ENCODE measurements at regions not wholly inside any gene's neighbourhood (a gene's known extent, or its start where the extent isn't known, plus 50 kb on each side); places are given as distances from the start of the nearest gene placed in this dataset.
"Not testable (repeated sequence)": the region's sequence is repeated elsewhere in the genome, so short reads cannot be mapped to it uniquely, and the experiment has no call there.

- H3K36me3 ChIP-seq (ENCODE audit: insufficient read depth); H3K27ac ChIP-seq; H3K4me1 ChIP-seq (ENCODE audit: low read depth, poor library complexity, severe bottlenecking); H3K4me3 ChIP-seq (IDR thresholded peaks at IDR 0.05; ENCODE audit: insufficient read depth, low read depth, low read length); H4K20me1 ChIP-seq (ENCODE audit: insufficient read depth); H3K4me2 ChIP-seq; H3K9ac ChIP-seq; H3K79me2 ChIP-seq (ENCODE audit: insufficient read depth, low read depth); H2AFZ ChIP-seq (ENCODE audit: low read depth); H3K27me3 ChIP-seq (ENCODE audit: insufficient read depth, low read depth): not testable (repeated sequence)
Observed at GRCh38 chr14:106334428-106335109, 808.2 kb downstream of the TMEM121 start.

DNA sequence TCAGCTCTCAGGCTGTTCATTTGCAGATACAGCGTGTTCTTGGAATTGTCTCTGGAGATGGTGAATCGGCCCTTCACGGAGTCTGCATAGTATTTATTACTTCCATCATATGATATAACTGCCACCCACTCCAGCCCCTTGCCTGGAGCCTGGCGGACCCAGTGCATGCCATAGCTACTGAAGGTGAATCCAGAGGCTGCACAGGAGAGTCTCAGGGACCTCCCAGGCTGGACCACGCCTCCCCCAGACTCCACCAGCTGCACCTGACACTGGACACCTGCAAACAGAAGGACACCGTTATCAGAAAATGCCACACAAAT, 808.7 kb downstream of the TMEM121 start:
- H3K4me2 ChIP-seq; H3K4me3 ChIP-seq (IDR thresholded peaks at IDR 0.05; ENCODE audit: insufficient read depth, low read depth, low read length); H2AFZ ChIP-seq (ENCODE audit: low read depth): not testable (repeated sequence)

DNA sequence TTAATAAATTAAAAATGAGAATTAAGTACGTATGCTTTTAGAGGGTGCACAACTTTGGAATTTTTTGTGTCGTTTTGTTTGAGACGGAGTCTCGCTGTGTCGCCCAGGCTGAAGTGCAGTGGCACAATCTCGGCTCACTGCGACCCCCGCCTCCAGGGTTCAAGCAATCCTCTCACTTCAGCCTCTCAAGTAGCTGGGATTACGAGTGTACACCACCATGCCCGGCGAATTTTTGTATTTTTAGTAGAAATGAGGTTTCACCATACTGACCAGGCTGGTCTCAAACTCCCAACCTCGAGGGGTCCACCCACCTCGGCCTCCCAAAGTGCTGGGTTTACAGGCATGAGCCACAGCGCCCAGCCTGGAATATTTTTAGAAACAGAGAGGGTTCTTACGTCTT, 812.4 kb downstream of the TMEM121 start:
- H3K79me2 ChIP-seq (ENCODE audit: insufficient read depth, low read depth); H2AFZ ChIP-seq (ENCODE audit: low read depth); H3K27me3 ChIP-seq (ENCODE audit: insufficient read depth, low read depth); H3K36me3 ChIP-seq (ENCODE audit: insufficient read depth); H3K4me2 ChIP-seq; H3K4me3 ChIP-seq (IDR thresholded peaks at IDR 0.05; ENCODE audit: insufficient read depth, low read depth, low read length); H4K20me1 ChIP-seq (ENCODE audit: insufficient read depth); H3K9ac ChIP-seq; H3K4me1 ChIP-seq (ENCODE audit: low read depth, poor library complexity, severe bottlenecking); H3K27ac ChIP-seq: not testable (repeated sequence)

More for the DNA sequence above, 808.7 kb downstream of the TMEM121 start:
- not testable (repeated sequence) for H3K79me2 ChIP-seq (ENCODE audit: insufficient read depth, low read depth); H3K36me3 ChIP-seq (ENCODE audit: insufficient read depth); H3K9ac ChIP-seq; H4K20me1 ChIP-seq (ENCODE audit: insufficient read depth); H3K4me1 ChIP-seq (ENCODE audit: low read depth, poor library complexity, severe bottlenecking); H3K27me3 ChIP-seq (ENCODE audit: insufficient read depth, low read depth); H3K27ac ChIP-seq

- not testable (repeated sequence) for H4K20me1 ChIP-seq (ENCODE audit: insufficient read depth); H3K4me1 ChIP-seq (ENCODE audit: low read depth, poor library complexity, severe bottlenecking); H2AFZ ChIP-seq (ENCODE audit: low read depth); H3K36me3 ChIP-seq (ENCODE audit: insufficient read depth); H3K79me2 ChIP-seq (ENCODE audit: insufficient read depth, low read depth); H3K27ac ChIP-seq; H3K27me3 ChIP-seq (ENCODE audit: insufficient read depth, low read depth); H3K4me2 ChIP-seq; H3K4me3 ChIP-seq (IDR thresholded peaks at IDR 0.05; ENCODE audit: insufficient read depth, low read depth, low read length); H3K9ac ChIP-seq
Observed at GRCh38 chr14:106340658-106341057, 814.3 kb downstream of the TMEM121 start.

- not testable (repeated sequence) for H2AFZ ChIP-seq (ENCODE audit: low read depth); H3K4me2 ChIP-seq; H3K27me3 ChIP-seq (ENCODE audit: insufficient read depth, low read depth); H3K27ac ChIP-seq; H4K20me1 ChIP-seq (ENCODE audit: insufficient read depth); H3K36me3 ChIP-seq (ENCODE audit: insufficient read depth); H3K4me3 ChIP-seq (IDR thresholded peaks at IDR 0.05; ENCODE audit: insufficient read depth, low read depth, low read length); H3K79me2 ChIP-seq (ENCODE audit: insufficient read depth, low read depth); H3K9ac ChIP-seq; H3K4me1 ChIP-seq (ENCODE audit: low read depth, poor library complexity, severe bottlenecking)
Observed at GRCh38 chr14:106341161-106341560, 814.8 kb downstream of the TMEM121 start.

- Histone ChIP-seq H3K4me2 (no peak overlapping the region), H3K27ac (no peak overlapping the region), H2AFZ (ENCODE audit: low read depth) (no peak overlapping the region), H3K4me1 (ENCODE audit: low read depth, poor library complexity, severe bottlenecking) (peaks cover 8% of the 10 kb centered on the region), H3K36me3 (ENCODE audit: insufficient read depth) (no peaks in the 10 kb centered on the region), H3K79me2 (ENCODE audit: insufficient read depth, low read depth) (no peaks in the 10 kb centered on the region), H3K9ac (no peak overlapping the region), H3K4me3 (IDR thresholded peaks at IDR 0.05; ENCODE audit: insufficient read depth, low read depth, low read length) (no peak overlapping the region), H4K20me1 (ENCODE audit: insufficient read depth) (no peaks in the 10 kb centered on the region), H3K27me3 (ENCODE audit: insufficient read depth, low read depth) (no peaks in the 10 kb centered on the region)
- TF ChIP-seq CTCF (conservative IDR thresholded peaks at IDR 0.05; ENCODE audit: low read depth, low read length): no peak
Observed at GRCh38 chr14:106343626-106344025, 817.2 kb downstream of the TMEM121 start.

DNA sequence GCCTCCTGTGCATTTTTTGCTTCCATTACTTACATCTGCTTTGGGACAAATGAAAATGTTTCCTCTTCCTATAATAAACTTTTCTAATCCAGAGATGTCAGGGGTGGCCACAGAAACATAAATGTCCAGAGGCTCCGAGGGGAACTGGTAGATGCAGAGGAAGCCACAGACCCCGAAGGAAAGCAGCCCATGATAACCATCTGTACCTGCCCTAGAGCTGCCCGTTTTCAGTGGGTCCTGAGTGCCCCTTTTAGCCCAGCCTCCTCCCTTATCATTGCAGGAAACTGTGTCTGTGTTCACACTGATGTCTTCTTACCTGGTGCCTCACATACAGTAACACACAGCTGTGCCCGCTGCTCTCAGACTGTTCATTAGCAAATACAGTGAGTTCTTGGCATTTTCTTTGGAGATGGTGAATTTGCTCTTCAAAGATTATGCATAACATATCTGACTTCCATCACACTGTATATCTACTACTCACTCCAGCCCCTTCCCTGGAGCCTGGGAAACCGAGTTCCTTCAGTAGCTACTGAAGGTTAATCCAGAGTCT, 817.8 kb downstream of the TMEM121 start:
- not testable (repeated sequence) for H3K36me3 ChIP-seq (ENCODE audit: insufficient read depth); H3K4me2 ChIP-seq; H3K4me3 ChIP-seq (IDR thresholded peaks at IDR 0.05; ENCODE audit: insufficient read depth, low read depth, low read length); H3K79me2 ChIP-seq (ENCODE audit: insufficient read depth, low read depth); H3K27me3 ChIP-seq (ENCODE audit: insufficient read depth, low read depth); H4K20me1 ChIP-seq (ENCODE audit: insufficient read depth); H3K27ac ChIP-seq; H3K9ac ChIP-seq; H2AFZ ChIP-seq (ENCODE audit: low read depth)
- H3K4me1 ChIP-seq (ENCODE audit: low read depth, poor library complexity, severe bottlenecking): peaks cover 10% of the 10 kb centered on the region

DNA sequence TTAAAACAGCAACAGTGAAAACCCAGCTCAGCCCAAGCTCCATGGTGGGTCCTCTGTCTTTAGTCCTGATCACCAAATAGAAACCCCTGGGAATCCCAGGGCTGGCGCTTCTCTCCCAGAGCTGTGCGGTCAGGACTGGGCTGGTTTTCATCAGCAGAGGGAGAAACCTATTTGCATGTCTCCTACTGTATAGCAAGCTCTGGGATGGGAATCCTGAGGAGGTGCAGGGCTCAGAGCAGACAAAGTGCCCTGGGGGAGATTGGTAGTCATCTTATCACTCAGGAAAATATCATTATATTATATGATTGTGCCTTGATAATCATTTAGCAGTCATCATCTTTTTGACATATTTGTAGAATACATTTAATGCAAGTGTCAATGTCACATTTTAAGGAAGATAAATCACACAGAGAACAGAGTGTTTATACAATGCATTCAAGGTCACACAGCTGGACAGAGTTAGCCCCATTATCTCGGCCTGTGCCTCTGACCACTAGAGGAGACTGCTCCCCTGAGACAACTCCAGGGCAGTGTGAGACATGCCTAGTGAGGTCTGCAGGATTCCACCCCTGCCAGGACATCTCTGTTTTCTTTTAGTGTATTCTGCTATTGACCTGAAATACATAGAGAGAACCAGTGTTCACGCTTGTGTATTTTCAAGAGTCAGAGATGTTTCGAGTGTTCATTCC, 818.6 kb downstream of the TMEM121 start:
- H3K27ac ChIP-seq; H3K36me3 ChIP-seq (ENCODE audit: insufficient read depth); H3K4me2 ChIP-seq; H3K27me3 ChIP-seq (ENCODE audit: insufficient read depth, low read depth); H3K79me2 ChIP-seq (ENCODE audit: insufficient read depth, low read depth); H3K9ac ChIP-seq; H3K4me3 ChIP-seq (IDR thresholded peaks at IDR 0.05; ENCODE audit: insufficient read depth, low read depth, low read length); H4K20me1 ChIP-seq (ENCODE audit: insufficient read depth); H2AFZ ChIP-seq (ENCODE audit: low read depth): not testable (repeated sequence)
- peaks cover 10% of the 10 kb centered on the region for H3K4me1 ChIP-seq (ENCODE audit: low read depth, poor library complexity, severe bottlenecking)
